ENCODE measurements at regions not wholly inside any gene's neighbourhood (a gene's known extent, or its start where the extent isn't known, plus 50 kb on each side); places are given as distances from the start of the nearest gene placed in this dataset.

GRCh38 chr7:26508481-26508880 lies 216.8 kb downstream of the SNX10 start:
- H3K4me3 Mint-ChIP-seq = no peak overlapping the region
- H3K27me3 Mint-ChIP-seq = peaks cover 20% of the 10 kb centered on the region
- H3K4me1 Mint-ChIP-seq = no peaks in the 10 kb centered on the region
- H3K36me3 Mint-ChIP-seq = no peaks in the 10 kb centered on the region
- no peak for DNase-seq
- H3K27ac Mint-ChIP-seq = no peak overlapping the region
- CTCF ChIA-PET = no interaction called here
- H3K9me3 Mint-ChIP-seq = no peaks in the 10 kb centered on the region

GRCh38 chr7:26508917-26509316 lies 217.3 kb downstream of the SNX10 start:
- no peak for DNase-seq
- CTCF ChIA-PET = no interaction called here
- H3K36me3 Mint-ChIP-seq = no peaks in the 10 kb centered on the region
- H3K4me1 Mint-ChIP-seq = no peaks in the 10 kb centered on the region
- no peaks in the 10 kb centered on the region for H3K9me3 Mint-ChIP-seq
- no peak overlapping the region for H3K27ac Mint-ChIP-seq
- H3K4me3 Mint-ChIP-seq = no peak overlapping the region
- peaks cover 20% of the 10 kb centered on the region for H3K27me3 Mint-ChIP-seq

- Mint-ChIP-seq H3K27ac (no peak overlapping the region), H3K9me3 (no peaks in the 10 kb centered on the region), H3K27me3 (peaks cover 20% of the 10 kb centered on the region), H3K4me3 (no peak overlapping the region), H3K4me1 (no peaks in the 10 kb centered on the region), H3K36me3 (no peaks in the 10 kb centered on the region)
- CTCF ChIA-PET = no interaction called here
- no peak for DNase-seq
These were observed 218.7 kb downstream of the SNX10 start for GRCh38 chr7:26510231-26510957.

- Mint-ChIP-seq H3K4me3 (no peak overlapping the region), H3K27ac (no peak overlapping the region), H3K36me3 (no peaks in the 10 kb centered on the region), H3K4me1 (no peaks in the 10 kb centered on the region), H3K27me3 (peaks cover 20% of the 10 kb centered on the region), H3K9me3 (no peaks in the 10 kb centered on the region)
- no peak for DNase-seq
- CTCF ChIA-PET = interaction anchor here (0.9 kb wide), 1 partner anchor 143 kb away, joined by 4 read pairs; no protein-coding TSS in a partner anchor
These were observed 220.2 kb downstream of the SNX10 start for GRCh38 chr7:26511866-26512265.

- DNase-seq = no peak
- no peaks in the 10 kb centered on the region for H3K4me1 Mint-ChIP-seq
- CTCF ChIA-PET = no interaction called here
- H3K27ac Mint-ChIP-seq = no peak overlapping the region
- no peaks in the 10 kb centered on the region for H3K36me3 Mint-ChIP-seq
- H3K27me3 Mint-ChIP-seq = peaks cover 20% of the 10 kb centered on the region
- no peaks in the 10 kb centered on the region for H3K9me3 Mint-ChIP-seq
- no peak overlapping the region for H3K4me3 Mint-ChIP-seq
These were observed 221.1 kb downstream of the SNX10 start for GRCh38 chr7:26512737-26513136.

- no peaks in the 10 kb centered on the region for H3K9me3 Mint-ChIP-seq
- no peaks in the 10 kb centered on the region for H3K4me1 Mint-ChIP-seq
These were observed 222.3 kb downstream of the SNX10 start for GRCh38 chr7:26513948-26514347.

GRCh38 chr7:26514633-26515032 lies 223.0 kb downstream of the SNX10 start:
- Mint-ChIP-seq H3K4me3 (no peak overlapping the region), H3K36me3 (no peaks in the 10 kb centered on the region), H3K4me1 (no peaks in the 10 kb centered on the region), H3K27me3 (peaks cover 21% of the 10 kb centered on the region), H3K27ac (no peak overlapping the region), H3K9me3 (no peaks in the 10 kb centered on the region)
- DNase-seq = no peak
- CTCF ChIA-PET = no interaction called here

More at GRCh38 chr7:26513948-26514347, 222.3 kb downstream of the SNX10 start:
- CTCF ChIA-PET = no interaction called here
- Mint-ChIP-seq H3K27ac (no peak overlapping the region), H3K4me3 (no peak overlapping the region), H3K36me3 (no peaks in the 10 kb centered on the region), H3K27me3 (peaks cover 21% of the 10 kb centered on the region)
- DNase-seq = no peak

- H3K9me3 Mint-ChIP-seq = no peaks in the 10 kb centered on the region
- DNase-seq = no peak
- no peak overlapping the region for H3K4me3 Mint-ChIP-seq
- peaks cover 21% of the 10 kb centered on the region for H3K27me3 Mint-ChIP-seq
- CTCF ChIA-PET = no interaction called here
- no peaks in the 10 kb centered on the region for H3K36me3 Mint-ChIP-seq
- no peak overlapping the region for H3K27ac Mint-ChIP-seq
- H3K4me1 Mint-ChIP-seq = no peaks in the 10 kb centered on the region
These were observed 223.7 kb downstream of the SNX10 start for GRCh38 chr7:26515314-26515842.

GRCh38 chr7:26520483-26520882 lies 228.8 kb downstream of the SNX10 start:
- H3K9me3 Mint-ChIP-seq = peaks cover 2% of the 10 kb centered on the region
- CTCF ChIA-PET = no interaction called here

GRCh38 chr7:26522633-26523032 lies 231.0 kb downstream of the SNX10 start:
- Mint-ChIP-seq H3K27ac (no peak overlapping the region), H3K27me3 (peaks cover 14% of the 10 kb centered on the region), H3K9me3 (peaks cover 2% of the 10 kb centered on the region), H3K36me3 (no peaks in the 10 kb centered on the region), H3K4me3 (no peak overlapping the region), H3K4me1 (no peaks in the 10 kb centered on the region)
- DNase-seq = no peak
- CTCF ChIA-PET = no interaction called here

More at GRCh38 chr7:26520483-26520882, 228.8 kb downstream of the SNX10 start:
- H3K27me3 Mint-ChIP-seq = peaks cover 13% of the 10 kb centered on the region
- H3K36me3 Mint-ChIP-seq = no peaks in the 10 kb centered on the region
- H3K27ac Mint-ChIP-seq = no peak overlapping the region
- H3K4me3 Mint-ChIP-seq = no peak overlapping the region
- DNase-seq = no peak
- H3K4me1 Mint-ChIP-seq = no peaks in the 10 kb centered on the region

GRCh38 chr7:26525398-26526264 lies 234.0 kb downstream of the SNX10 start:
- no peak overlapping the region for H3K27ac Mint-ChIP-seq
- peaks cover 2% of the 10 kb centered on the region for H3K9me3 Mint-ChIP-seq
- H3K36me3 Mint-ChIP-seq = no peaks in the 10 kb centered on the region
- H3K4me3 Mint-ChIP-seq = no peak overlapping the region
- DNase-seq = no peak
- no peaks in the 10 kb centered on the region for H3K4me1 Mint-ChIP-seq
- peaks cover 13% of the 10 kb centered on the region for H3K27me3 Mint-ChIP-seq
- CTCF ChIA-PET = no interaction called here

GRCh38 chr7:26526265-26526587 lies 234.6 kb downstream of the SNX10 start:
- H3K27me3 Mint-ChIP-seq = peaks cover 13% of the 10 kb centered on the region
- H3K27ac Mint-ChIP-seq = no peak overlapping the region
- no peak overlapping the region for H3K4me3 Mint-ChIP-seq
- H3K9me3 Mint-ChIP-seq = peaks cover 2% of the 10 kb centered on the region
- H3K36me3 Mint-ChIP-seq = no peaks in the 10 kb centered on the region
- CTCF ChIA-PET = no interaction called here
- H3K4me1 Mint-ChIP-seq = no peaks in the 10 kb centered on the region
- no peak for DNase-seq

- Mint-ChIP-seq H3K9me3 (no peaks in the 10 kb centered on the region), H3K4me1 (peaks cover 10% of the 10 kb centered on the region), H3K4me3 (no peak overlapping the region), H3K36me3 (no peaks in the 10 kb centered on the region), H3K27me3 (peaks cover 28% of the 10 kb centered on the region), H3K27ac (no peak overlapping the region)
- DNase-seq = no peak
- CTCF ChIA-PET = no interaction called here
These were observed 240.3 kb downstream of the SNX10 start for GRCh38 chr7:26531926-26532325.

- no peak for DNase-seq
- Mint-ChIP-seq H3K4me3 (no peak overlapping the region), H3K4me1 (peaks cover 10% of the 10 kb centered on the region), H3K9me3 (no peaks in the 10 kb centered on the region), H3K36me3 (no peaks in the 10 kb centered on the region), H3K27ac (no peak overlapping the region), H3K27me3 (peaks cover 34% of the 10 kb centered on the region)
- CTCF ChIA-PET = no interaction called here
These were observed 240.8 kb downstream of the SNX10 start for GRCh38 chr7:26532471-26532870.

GRCh38 chr7:26533217-26533616 lies 241.6 kb downstream of the SNX10 start:
- CTCF ChIA-PET = no interaction called here
- H3K4me1 Mint-ChIP-seq = peaks cover 10% of the 10 kb centered on the region
- no peak overlapping the region for H3K27ac Mint-ChIP-seq
- no peaks in the 10 kb centered on the region for H3K36me3 Mint-ChIP-seq
- no peaks in the 10 kb centered on the region for H3K9me3 Mint-ChIP-seq
- no peak overlapping the region for H3K4me3 Mint-ChIP-seq
- peaks cover 41% of the 10 kb centered on the region for H3K27me3 Mint-ChIP-seq
- no peak for DNase-seq

All from activated naive CD4-positive, alpha-beta T cell treated with anti-CD3 and anti-CD28 coated beads, Interleukin-2, amount 10 ng/mL, durations not matched to agents 7 days and 5 days (primary cell).